Adrenal gland (tissue), 9 donors: ENCODE measurements at regions not wholly inside any gene's neighbourhood (a gene's known extent, or its start where the extent isn't known, plus 50 kb on each side); places are given as distances from the start of the nearest gene placed in this dataset.

ENCODE experiments used
- DNase-seq, 7 donors: peaks; one replicate each; pipeline ENCODE4 v3.0.0-alpha.2; 2019 to 2020
- H3K27ac ChIP-seq, 5 donors: fragments of 200-600 bp; sonication (generic) in 4 of 5; 1 replicate in 3 of 5; 2 replicates in 2 of 5; pipeline versions ENCODE4 v1.5.1 to v1.8.0; 2016 to 2020; ENCODE audit warnings: mild to moderate bottlenecking in 1 of 5
- H3K27me3 ChIP-seq: fragments of 200-600 bp; 2 replicates; pipeline ENCODE4 v1.8.0; 2021
- H3K36me3 ChIP-seq, 2 donors: fragments of 200-600 bp; replicated peaks in 1 of 2; 1 replicate in 1 of 2; 2 replicates in 1 of 2; pipeline versions ENCODE4 v1.5.1 to v1.8.0; 2018 to 2022
- H3K4me1 ChIP-seq, 2 donors: fragments of 200-600 bp; replicated peaks in 1 of 2; 1 replicate in 1 of 2; 2 replicates in 1 of 2; pipeline versions ENCODE4 v1.5.1 to v1.8.0; 2018 to 2021
- H3K4me3 ChIP-seq, 4 donors: fragments of 200-600 bp; sonication (generic) in 3 of 4; one replicate each; pipeline ENCODE4 v1.5.1; 2016 to 2018
- H3K9me3 ChIP-seq, 3 donors: fragments of 200-600 bp; sonication (generic) in 1 of 3; replicated peaks in 1 of 3; 1 replicate in 2 of 3; 2 replicates in 1 of 3; pipeline versions ENCODE4 v1.5.1 to v1.8.0; 2016 to 2021
- CTCF ChIP-seq, 6 experiments: fragments of 450-650 bp in 4 of 6; fragments of 200-600 bp in 2 of 6; sonication (generic) in 1 of 6; IDR thresholded peaks; 1 replicate in 5 of 6; 2 replicates in 1 of 6; pipeline versions ENCODE4 v1.5.1 to v1.8.0; 2016 to 2021; ENCODE audit warnings: antibody characterized with exemption in 6 of 6, mild to moderate bottlenecking in 2 of 6, moderate library complexity in 1 of 6
- POLR2A ChIP-seq, 2 donors: fragments of 450-650 bp; IDR thresholded peaks; one replicate each; pipeline ENCODE4 v1.6.1; 2017; ENCODE audit warnings: antibody characterized with exemption in 2 of 2, mild to moderate bottlenecking in 2 of 2, moderate library complexity in 1 of 2
- WGBS, 4 donors: extraction: QIAGEN DNeasy Blood & Tissue Kit in 2 of 4; methylation state at CpG; one replicate each; pipeline versions ENCODE4 v1.1.5 to v1.1.7; 2013 to 2017; 5-methylcytosine and 5-hydroxymethylcytosine counted together
- intact Hi-C, 2 donors: fragments of 100-400 bp; cut with DNase I; formaldehyde crosslinking; loops; one replicate each; pipeline versions ENCODE4 v1.14.1 to v1.15.0; 2022 to 2023
- donor health status: healthy with polysubstance abuse.
- donor health status: Bipolar disorder and iron deficiency.
- donor health status: DM: yes; HTN: yes; CAD: no.
- donor health status: DM: no; HTN: no; CAD: no.
- donor health status: DM: no; HTN: no; CAD: no.

GRCh38 chr12:47312808-47313426 lies 233.2 kb upstream of the AMIGO2 start:
- no peaks in the 10 kb centered on the region for H3K9me3 ChIP-seq
- 50 to 74% (median 54%) methylated on average over 3 of the region's 3 CpGs for WGBS, 4 donors
- TF ChIP-seq POLR2A (IDR thresholded peaks at IDR 0.05) (no peak), CTCF (IDR thresholded peaks at IDR 0.05) (no peak)
- intact Hi-C loops, result no loop called here
- H3K27me3 ChIP-seq, result no peaks in the 10 kb centered on the region
- no peak overlapping the region for H3K27ac ChIP-seq
- H3K4me1 ChIP-seq, result peaks cover 0 to 13% of the 10 kb centered on the region in 2 donors
- H3K4me3 ChIP-seq, result no peak overlapping the region
- no peak for DNase-seq
- H3K36me3 ChIP-seq, result no peaks in the 10 kb centered on the region

- 97 to 100% (median 98%) methylated on average over 1 of the region's 1 CpG for WGBS, 4 donors
- H3K9me3 ChIP-seq, result no peaks in the 10 kb centered on the region
- H3K27ac ChIP-seq, result no peak overlapping the region
- no peaks in the 10 kb centered on the region for H3K36me3 ChIP-seq
- intact Hi-C loops, result no loop called here
- H3K4me3 ChIP-seq, result no peak overlapping the region
- no peaks in the 10 kb centered on the region for H3K27me3 ChIP-seq
- TF ChIP-seq POLR2A (IDR thresholded peaks at IDR 0.05) (no peak), CTCF (IDR thresholded peaks at IDR 0.05) (no peak)
- peaks cover 0 to 9% of the 10 kb centered on the region in 2 donors for H3K4me1 ChIP-seq
- no peak for DNase-seq
Observed at GRCh38 chr12:47312147-47312546, 232.4 kb upstream of the AMIGO2 start.

GRCh38 chr12:47311568-47311967 lies 231.8 kb upstream of the AMIGO2 start:
- no peaks in the 10 kb centered on the region for H3K36me3 ChIP-seq
- intact Hi-C loops, result no loop called here

GRCh38 chr12:47311010-47311409 lies 231.3 kb upstream of the AMIGO2 start:
- no peaks in the 10 kb centered on the region for H3K36me3 ChIP-seq
- H3K27ac ChIP-seq, result no peak overlapping the region
- H3K27me3 ChIP-seq, result no peaks in the 10 kb centered on the region
- intact Hi-C loops, result no loop called here
- TF ChIP-seq POLR2A (IDR thresholded peaks at IDR 0.05), result no peak
- TF ChIP-seq CTCF (IDR thresholded peaks at IDR 0.05), result no peak
- no peak overlapping the region for H3K4me3 ChIP-seq
- H3K9me3 ChIP-seq, result no peaks in the 10 kb centered on the region
- DNase-seq, result no peak
- no peaks in the 10 kb centered on the region for H3K4me1 ChIP-seq

More at GRCh38 chr12:47311568-47311967, 231.8 kb upstream of the AMIGO2 start:
- Histone ChIP-seq H3K4me3 (no peak overlapping the region), H3K9me3 (no peaks in the 10 kb centered on the region), H3K4me1 (peaks cover 0 to 3% of the 10 kb centered on the region in 2 donors), H3K27ac (no peak overlapping the region), H3K27me3 (no peaks in the 10 kb centered on the region)
- TF ChIP-seq POLR2A (IDR thresholded peaks at IDR 0.05), result no peak
- TF ChIP-seq CTCF (IDR thresholded peaks at IDR 0.05), result no peak
- DNase-seq, result no peak
- 79 to 93% (median 87%) methylated on average over 4 of the region's 4 CpGs for WGBS, 4 donors
